Large intestine (tissue), 3 donors: ENCODE measurements at regions not wholly inside any gene's neighbourhood (a gene's known extent, or its start where the extent isn't known, plus 50 kb on each side); places are given as distances from the start of the nearest gene placed in this dataset.

Experiments
- DNase-seq, 2 donors: peaks; one replicate each; pipeline versions ENCODE4 v3.0.0 to v3.0.0-alpha.2; 2013
- H3K27ac ChIP-seq: one replicate; pipeline ENCODE4 v1.5.1; 2013; ENCODE audit warnings: low read length
- H3K27me3 ChIP-seq: 2 replicates; pipeline ENCODE4 v1.6.1; 2013; ENCODE audit warnings: low read length; ENCODE audit not compliant: control insufficient read depth, insufficient read depth
- H3K36me3 ChIP-seq: 2 replicates; pipeline ENCODE4 v1.6.1; 2013; ENCODE audit warnings: low read length; ENCODE audit not compliant: control insufficient read depth, insufficient read depth
- H3K4me1 ChIP-seq: one replicate; pipeline ENCODE4 v1.6.1; 2013; ENCODE audit warnings: low read length; ENCODE audit not compliant: control insufficient read depth, insufficient read depth
- H3K4me3 ChIP-seq: one replicate; pipeline ENCODE4 v1.5.1; 2013; ENCODE audit warnings: low read length
- H3K9me3 ChIP-seq: one replicate; pipeline ENCODE4 v1.6.1; 2013; ENCODE audit warnings: mild to moderate bottlenecking, low read depth, low read length, moderate library complexity; ENCODE audit not compliant: control insufficient read depth
- WGBS: methylation state at CpG from one replicate; pipeline ENCODE4 v1.1.5; 2013; ENCODE audit warnings: low lambda C conversion rate; ENCODE audit not compliant: insufficient coverage; 5-methylcytosine and 5-hydroxymethylcytosine counted together

DNA sequence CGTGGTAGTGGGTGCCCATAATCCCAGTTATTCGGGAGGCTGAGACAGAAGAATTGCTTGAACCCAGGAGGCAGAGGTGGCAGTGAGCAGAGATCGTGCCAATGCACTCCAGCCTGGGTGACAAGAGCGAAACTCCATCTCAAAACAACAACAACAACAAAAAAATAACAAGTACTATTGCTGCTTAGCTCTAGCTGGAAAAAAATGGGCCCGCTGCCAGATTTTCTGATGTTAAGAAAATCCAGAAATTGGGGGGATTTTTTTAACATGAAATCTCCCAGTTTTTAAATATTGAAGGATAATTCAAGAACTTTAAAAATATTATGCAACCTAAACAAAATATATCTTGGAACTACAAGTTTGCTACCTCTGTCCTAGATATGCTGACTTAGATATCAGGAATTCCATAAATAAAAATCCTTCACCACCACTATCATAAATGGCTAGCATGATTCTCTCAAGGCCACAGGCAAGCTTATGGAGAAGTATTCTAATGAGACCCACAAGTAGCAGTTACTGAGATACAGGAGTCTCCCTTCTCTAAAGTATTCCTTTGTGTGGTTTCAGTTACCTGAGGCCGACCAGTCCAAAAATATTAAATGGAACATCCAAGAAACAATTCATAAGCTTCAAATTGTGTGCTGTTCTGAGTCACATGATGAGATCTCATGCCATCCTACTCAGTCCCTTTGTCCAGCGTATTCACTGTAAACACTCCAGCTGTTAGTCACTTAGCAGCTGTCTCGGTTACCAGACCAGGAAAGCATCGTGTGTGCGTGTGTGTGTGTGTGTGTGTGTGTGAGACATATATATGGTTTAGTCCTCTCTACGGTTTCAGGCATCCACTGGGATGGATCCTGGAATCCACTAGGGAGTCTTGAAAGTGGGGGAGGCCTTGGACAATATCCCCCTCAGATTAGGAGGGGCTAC is 277.2 kb downstream of the TBL1XR1 start:
- H3K27ac ChIP-seq: no peak overlapping the region
- 67% methylated on average over 1 of the region's 11 CpGs for WGBS
- DNase-seq: peak in 1 of 2 donors; percentile 29

DNA sequence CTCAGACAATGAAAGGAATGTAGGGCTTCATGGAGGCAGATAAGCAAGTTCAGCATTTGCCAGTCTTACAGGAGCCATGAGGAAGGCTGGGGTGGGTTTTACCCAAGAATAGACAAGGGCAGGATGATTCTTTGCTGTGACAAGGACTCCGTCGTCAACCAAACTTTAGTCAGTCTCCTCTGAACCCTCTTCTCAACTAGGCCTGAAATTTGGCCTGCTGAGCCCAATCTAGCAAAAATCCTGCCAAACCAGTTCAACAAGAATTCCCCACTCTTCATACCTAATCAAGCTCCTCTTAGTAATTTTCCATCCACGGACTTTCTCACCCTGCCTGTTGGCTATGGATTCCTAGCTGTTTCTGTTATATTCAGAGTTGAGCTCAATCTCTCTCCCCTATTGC is 280.5 kb downstream of the TBL1XR1 start:
- H3K4me3 ChIP-seq: no peak overlapping the region
- H3K27ac ChIP-seq: no peak overlapping the region
- H3K9me3 ChIP-seq: no peaks in the 10 kb centered on the region
- H3K4me1 ChIP-seq: no peaks in the 10 kb centered on the region
- no peak for DNase-seq
- whole genome bisulfite sequencing: 0% methylated on average over 1 of the region's 3 CpGs
- no peaks in the 10 kb centered on the region for H3K36me3 ChIP-seq
- no peaks in the 10 kb centered on the region for H3K27me3 ChIP-seq

More for the DNA sequence above, 277.2 kb downstream of the TBL1XR1 start:
- no peaks in the 10 kb centered on the region for H3K27me3 ChIP-seq
- H3K4me1 ChIP-seq: no peaks in the 10 kb centered on the region
- no peaks in the 10 kb centered on the region for H3K36me3 ChIP-seq
- no peaks in the 10 kb centered on the region for H3K9me3 ChIP-seq
- no peak overlapping the region for H3K4me3 ChIP-seq

DNA sequence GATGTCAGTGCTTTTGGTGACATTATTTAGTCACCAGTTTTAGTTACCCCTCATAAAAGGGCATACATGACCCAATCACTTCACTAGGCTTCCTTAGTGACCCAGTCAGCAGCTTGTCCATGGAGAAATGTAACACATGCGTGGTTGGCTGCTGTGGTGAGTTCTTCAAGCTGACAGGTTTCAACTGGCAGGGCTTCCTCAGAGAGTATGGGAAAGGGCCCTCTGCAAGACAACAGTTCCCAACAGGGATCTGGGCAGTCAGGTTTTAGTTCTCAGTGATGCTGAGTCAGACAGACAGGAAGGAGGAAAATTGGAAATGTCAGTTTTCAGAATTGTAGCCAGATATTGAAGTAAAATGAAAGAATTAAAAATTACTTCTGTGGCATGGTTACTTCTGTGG is 282.5 kb downstream of the TBL1XR1 start:
- WGBS: no CpG with 5 or more reads among the region's 1 CpG
- Histone ChIP-seq H3K4me1 (no peaks in the 10 kb centered on the region), H3K27ac (no peak overlapping the region), H3K27me3 (no peaks in the 10 kb centered on the region), H3K4me3 (no peak overlapping the region), H3K36me3 (no peaks in the 10 kb centered on the region), H3K9me3 (no peaks in the 10 kb centered on the region)
- no peak for DNase-seq

DNA sequence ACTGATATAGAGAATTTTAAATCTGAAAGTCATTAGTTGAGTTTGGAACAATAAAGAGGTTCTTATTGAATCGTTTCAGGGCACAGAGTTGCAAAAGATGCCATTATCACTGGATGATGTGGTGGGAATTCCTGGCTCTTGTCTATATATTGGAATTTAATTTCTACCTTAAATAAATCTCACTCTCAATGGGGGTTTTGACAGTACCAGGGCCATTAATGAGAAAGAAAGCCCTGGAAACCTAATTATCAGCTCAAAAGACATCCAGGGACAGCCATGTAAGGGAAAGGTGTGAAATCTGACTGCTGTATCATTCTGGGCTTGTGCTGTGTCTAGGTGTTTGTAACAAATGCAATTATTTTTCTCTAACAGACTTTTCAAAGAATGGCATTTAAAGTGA is 285.7 kb downstream of the TBL1XR1 start:
- H3K4me1 ChIP-seq: no peaks in the 10 kb centered on the region

DNA sequence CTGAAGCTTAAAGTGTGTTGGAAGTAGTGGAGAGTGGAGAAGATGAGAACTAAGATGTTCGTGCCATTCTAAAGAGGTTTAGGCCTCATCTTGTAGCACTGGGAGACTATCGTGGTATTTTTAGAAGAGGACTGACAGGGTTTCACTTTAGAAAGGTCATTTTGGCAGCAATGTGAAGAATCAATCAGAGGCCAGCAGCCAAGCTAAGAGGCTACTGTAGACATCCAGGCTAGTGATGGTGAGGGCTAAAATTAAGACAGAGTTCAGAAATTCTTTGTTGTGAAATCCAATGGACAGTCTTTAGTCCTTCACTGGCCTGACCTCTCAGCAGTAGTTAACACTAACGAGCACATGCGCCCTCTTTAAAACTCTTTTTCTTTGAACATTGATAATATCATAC is 288.2 kb downstream of the TBL1XR1 start:
- WGBS: 90% methylated on average over 2 of the region's 4 CpGs
- H3K27ac ChIP-seq: no peak overlapping the region
- H3K9me3 ChIP-seq: no peaks in the 10 kb centered on the region
- no peak for DNase-seq
- no peaks in the 10 kb centered on the region for H3K36me3 ChIP-seq
- H3K4me1 ChIP-seq: no peaks in the 10 kb centered on the region
- H3K4me3 ChIP-seq: no peak overlapping the region
- H3K27me3 ChIP-seq: no peaks in the 10 kb centered on the region

More for the DNA sequence above, 285.7 kb downstream of the TBL1XR1 start:
- Histone ChIP-seq H3K36me3 (no peaks in the 10 kb centered on the region), H3K27ac (no peak overlapping the region), H3K27me3 (no peaks in the 10 kb centered on the region), H3K4me3 (no peak overlapping the region), H3K9me3 (no peaks in the 10 kb centered on the region)
- no CpG with 5 or more reads among the region's 1 CpG for WGBS
- no peak for DNase-seq

DNA sequence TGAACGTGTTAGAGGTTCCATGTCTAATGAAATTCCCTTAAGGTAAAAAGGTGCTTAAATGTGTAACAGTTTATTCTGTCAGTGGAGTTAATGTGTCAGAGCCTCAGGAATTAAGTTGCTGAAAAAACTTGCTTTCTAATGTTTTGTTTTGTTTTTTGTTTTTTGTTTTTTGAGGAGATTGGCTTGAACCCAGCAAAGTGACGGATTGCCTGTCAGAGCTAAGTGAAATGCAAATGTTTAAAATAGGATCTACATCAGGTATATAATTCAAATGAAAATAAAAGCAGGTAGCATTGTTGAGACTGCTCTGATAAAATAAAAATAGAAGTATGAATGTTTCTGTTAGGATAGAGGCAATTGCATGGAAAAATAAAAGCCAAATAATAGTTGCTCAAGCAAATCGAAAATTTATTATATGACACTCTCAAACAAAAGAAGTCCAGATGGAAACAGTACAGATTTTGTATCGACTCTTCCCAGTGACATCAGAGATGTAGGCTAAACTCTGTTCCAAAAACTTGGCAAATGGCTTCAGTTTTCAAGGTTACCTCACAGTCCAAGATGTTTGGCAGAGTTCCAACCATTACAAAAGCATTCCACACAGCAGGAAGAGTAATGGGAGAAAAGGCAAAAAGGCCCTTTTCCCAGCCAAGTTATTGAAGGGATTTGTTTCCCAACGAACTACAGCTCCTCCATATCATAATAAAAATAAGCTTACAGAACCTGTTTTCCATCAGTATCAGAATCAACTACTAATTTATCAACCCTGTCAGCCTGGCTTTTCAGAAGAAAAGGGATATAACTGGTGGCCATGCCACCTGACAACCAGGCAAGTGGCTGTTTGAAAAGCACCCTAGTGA is 291.0 kb downstream of the TBL1XR1 start:
- no peaks in the 10 kb centered on the region for H3K9me3 ChIP-seq
- no peaks in the 10 kb centered on the region for H3K27me3 ChIP-seq
- no peak overlapping the region for H3K27ac ChIP-seq
- H3K4me3 ChIP-seq: no peak overlapping the region
- DNase-seq: peak; percentile 21 to 45
- whole genome bisulfite sequencing: 60% methylated on average over 1 of the region's 5 CpGs
- no peaks in the 10 kb centered on the region for H3K4me1 ChIP-seq
- H3K36me3 ChIP-seq: no peaks in the 10 kb centered on the region

DNA sequence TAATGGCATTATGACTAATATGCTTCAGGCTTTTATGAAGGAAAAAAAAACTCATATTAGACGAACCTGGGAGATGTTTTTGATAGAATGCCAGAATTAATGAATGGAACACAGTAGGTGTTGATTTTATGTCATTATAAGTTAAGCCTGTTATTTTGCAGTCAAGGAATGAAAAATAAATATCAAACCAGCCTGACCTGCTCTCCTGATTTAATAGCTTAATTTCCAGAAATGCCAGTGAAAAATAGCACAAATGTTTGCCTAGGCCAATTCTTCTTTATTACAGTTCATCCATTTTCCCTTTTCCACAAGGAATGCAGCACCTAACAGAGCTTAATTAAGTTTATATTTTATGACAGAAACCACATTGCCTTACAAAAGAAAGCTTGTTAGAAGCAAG is 292.0 kb downstream of the TBL1XR1 start:
- Histone ChIP-seq H3K4me3 (no peak overlapping the region), H3K9me3 (no peaks in the 10 kb centered on the region), H3K27ac (no peak overlapping the region), H3K4me1 (no peaks in the 10 kb centered on the region), H3K27me3 (no peaks in the 10 kb centered on the region), H3K36me3 (no peaks in the 10 kb centered on the region)
- 100% methylated on average over 1 of the region's 1 CpG for WGBS
- no peak for DNase-seq

DNA sequence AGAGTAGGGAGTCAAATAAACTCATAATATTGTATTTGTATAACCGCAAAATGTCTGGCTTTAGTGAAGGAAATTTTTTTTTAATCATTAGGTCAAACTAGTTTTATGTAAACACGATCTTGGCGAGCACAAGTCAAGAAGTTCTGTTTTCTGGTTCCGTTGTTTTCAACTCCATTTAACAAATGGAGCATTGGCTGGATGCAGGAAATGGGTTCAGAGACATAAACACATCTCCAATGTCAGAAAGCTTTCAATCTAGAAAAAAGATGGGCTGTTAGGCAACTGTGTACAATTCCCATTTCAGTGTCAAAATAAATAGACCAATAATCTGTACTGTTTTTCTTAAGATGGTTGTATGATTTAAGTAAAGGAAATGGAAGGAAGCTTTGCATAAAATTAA is 292.8 kb downstream of the TBL1XR1 start:
- no peak overlapping the region for H3K27ac ChIP-seq
- 63% methylated on average over 2 of the region's 4 CpGs for WGBS
- H3K36me3 ChIP-seq: no peaks in the 10 kb centered on the region
- no peaks in the 10 kb centered on the region for H3K27me3 ChIP-seq
- H3K9me3 ChIP-seq: no peaks in the 10 kb centered on the region
- H3K4me1 ChIP-seq: no peaks in the 10 kb centered on the region
- no peak overlapping the region for H3K4me3 ChIP-seq
- DNase-seq: no peak

DNA sequence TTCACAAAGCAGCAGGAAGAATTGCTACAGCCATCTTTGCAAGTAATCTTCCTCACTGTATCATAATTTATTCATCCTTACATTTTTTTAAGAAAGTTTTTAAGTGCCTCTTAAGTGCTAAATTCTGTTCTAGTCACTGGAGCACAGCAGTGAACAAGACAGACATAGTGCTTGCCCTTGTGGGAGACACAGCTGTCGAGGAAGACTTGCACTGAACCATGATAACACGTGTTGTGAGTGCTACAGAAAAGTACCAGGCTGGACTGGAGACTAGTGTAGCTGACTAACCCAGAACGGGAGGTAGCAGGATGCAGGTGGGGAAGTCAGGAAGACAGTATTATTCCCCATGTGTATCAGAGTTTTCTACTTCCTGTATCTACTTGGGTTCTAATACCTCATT is 300.6 kb downstream of the TBL1XR1 start:
- DNase-seq: no peak
- no peak overlapping the region for H3K27ac ChIP-seq
- no peak overlapping the region for H3K4me3 ChIP-seq
- H3K36me3 ChIP-seq: no peaks in the 10 kb centered on the region
- H3K4me1 ChIP-seq: no peaks in the 10 kb centered on the region
- H3K9me3 ChIP-seq: no peaks in the 10 kb centered on the region
- no CpG with 5 or more reads among the region's 3 CpGs for WGBS
- H3K27me3 ChIP-seq: no peaks in the 10 kb centered on the region

DNA sequence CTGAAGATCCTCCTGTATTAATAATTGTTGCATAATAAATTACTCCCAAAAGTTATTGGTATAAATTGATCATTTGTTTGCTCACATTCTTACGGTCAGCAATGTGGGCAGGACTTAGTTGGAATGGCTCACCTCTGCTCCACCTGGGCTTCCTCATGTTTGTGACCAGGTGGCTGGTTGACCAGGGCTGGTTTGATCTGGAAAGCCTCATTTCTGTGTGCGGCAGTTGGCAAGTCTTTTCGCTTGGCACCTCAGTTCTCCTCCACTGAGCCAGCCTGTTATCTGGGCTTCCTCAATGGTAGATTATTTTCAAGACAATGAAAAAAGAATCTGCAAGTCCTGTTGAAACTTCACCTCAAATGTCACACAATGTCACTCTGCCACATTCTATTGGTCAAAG is 301.1 kb downstream of the TBL1XR1 start:
- Histone ChIP-seq H3K9me3 (no peaks in the 10 kb centered on the region), H3K4me3 (no peak overlapping the region), H3K36me3 (no peaks in the 10 kb centered on the region), H3K27ac (no peak overlapping the region), H3K27me3 (no peaks in the 10 kb centered on the region), H3K4me1 (no peaks in the 10 kb centered on the region)
- WGBS: no CpG with 5 or more reads among the region's 3 CpGs
- DNase-seq: no peak
